ENCODE measurements at regions not wholly inside any gene's neighbourhood (a gene's known extent, or its start where the extent isn't known, plus 50 kb on each side); places are given as distances from the start of the nearest gene placed in this dataset.
"Not testable (repeated sequence)": the region's sequence is repeated elsewhere in the genome, so short reads cannot be mapped to it uniquely, and the experiment has no call there.

- TF ChIP-seq CTCF (IDR thresholded peaks at IDR 0.05; ENCODE audit: insufficient read depth in 1 of 2, low read depth in 1 of 2, low read length in 1 of 2, severe bottlenecking in 1 of 2, unreplicated experiment in 1 of 2) = no peak
- H3K4me1 ChIP-seq = no peaks in the 10 kb centered on the region
- POLR2A ChIA-PET = no interaction called here
Observed at GRCh38 chr7:65453341-65454030, 79.8 kb downstream of the ZNF92 start.

GRCh38 chr7:65454469-65454868 lies 80.8 kb downstream of the ZNF92 start:
- Mint-ChIP-seq H3K9me3 (ENCODE audit: unreplicated experiment) (no peaks in the 10 kb centered on the region), H3K27me3 (ENCODE audit: insufficient read depth, unreplicated experiment) (peaks cover 8% of the 10 kb centered on the region), H3K36me3 (ENCODE audit: insufficient read depth, unreplicated experiment) (no peaks in the 10 kb centered on the region), H3K4me3 (ENCODE audit: unreplicated experiment) (no peak overlapping the region), H3K4me1 (ENCODE audit: low read depth, unreplicated experiment) (no peaks in the 10 kb centered on the region), H3K27ac (ENCODE audit: unreplicated experiment) (no peak overlapping the region)
- TF ChIP-seq CTCF (IDR thresholded peaks at IDR 0.05; ENCODE audit: insufficient read depth in 1 of 2, low read depth in 1 of 2, low read length in 1 of 2, severe bottlenecking in 1 of 2, unreplicated experiment in 1 of 2) = no peak
- H3K9me3 ChIP-seq = no peaks in the 10 kb centered on the region
- no peak for DNase-seq
- POLR2A ChIA-PET = no interaction called here
- no TSS peak for BruUV-seq (replicated peaks)
- CTCF ChIA-PET = no interaction called here
- H3K4me1 ChIP-seq = no peaks in the 10 kb centered on the region
- no peak overlapping the region for H3K4me3 ChIP-seq (ENCODE audit: low read depth, low read length)
- H3K27me3 ChIP-seq (replicated peaks; ENCODE audit: control insufficient read depth, insufficient read depth, low read length) = no peaks in the 10 kb centered on the region; the same call in 1 of the 2 replicates
- intact Hi-C loops (cut with micrococcal nuclease; ENCODE audit: unreplicated experiment) = no loop called here
- no peaks in the 10 kb centered on the region for H3K36me3 ChIP-seq (ENCODE audit: control insufficient read depth, insufficient read depth, low read length)

More at GRCh38 chr7:65453341-65454030, 79.8 kb downstream of the ZNF92 start:
- no peaks in the 10 kb centered on the region for H3K9me3 ChIP-seq
- DNase-seq = no peak
- no peaks in the 10 kb centered on the region for H3K4me1 Mint-ChIP-seq (ENCODE audit: low read depth, unreplicated experiment)
- H3K36me3 ChIP-seq (ENCODE audit: control insufficient read depth, insufficient read depth, low read length) = no peaks in the 10 kb centered on the region
- H3K4me3 Mint-ChIP-seq (ENCODE audit: unreplicated experiment) = no peak overlapping the region
- H3K4me3 ChIP-seq (ENCODE audit: low read depth, low read length) = no peak overlapping the region
- CTCF ChIA-PET = no interaction called here
- intact Hi-C loops (cut with micrococcal nuclease; ENCODE audit: unreplicated experiment) = no loop called here
- H3K9me3 Mint-ChIP-seq (ENCODE audit: unreplicated experiment) = no peaks in the 10 kb centered on the region
- BruUV-seq (replicated peaks) = no TSS peak
- no peaks in the 10 kb centered on the region; the same call in 1 of the 2 replicates for H3K27me3 ChIP-seq (replicated peaks; ENCODE audit: control insufficient read depth, insufficient read depth, low read length)
- no peaks in the 10 kb centered on the region for H3K36me3 Mint-ChIP-seq (ENCODE audit: insufficient read depth, unreplicated experiment)
- peaks cover 8% of the 10 kb centered on the region for H3K27me3 Mint-ChIP-seq (ENCODE audit: insufficient read depth, unreplicated experiment)
- no peak overlapping the region for H3K27ac Mint-ChIP-seq (ENCODE audit: unreplicated experiment)

GRCh38 chr7:65455050-65455449 lies 81.4 kb downstream of the ZNF92 start:
- H3K4me1 ChIP-seq; H3K36me3 ChIP-seq (ENCODE audit: control insufficient read depth, insufficient read depth, low read length); H3K27ac Mint-ChIP-seq (ENCODE audit: unreplicated experiment); POLR2A ChIA-PET; H3K27me3 Mint-ChIP-seq (ENCODE audit: insufficient read depth, unreplicated experiment); H3K9me3 Mint-ChIP-seq (ENCODE audit: unreplicated experiment); H3K27me3 ChIP-seq (replicated peaks; ENCODE audit: control insufficient read depth, insufficient read depth, low read length); intact Hi-C loops (cut with micrococcal nuclease; ENCODE audit: unreplicated experiment); CTCF ChIA-PET; DNase-seq; H3K4me1 Mint-ChIP-seq (ENCODE audit: low read depth, unreplicated experiment); BruUV-seq (replicated peaks); H3K36me3 Mint-ChIP-seq (ENCODE audit: insufficient read depth, unreplicated experiment); H3K9me3 ChIP-seq; H3K4me3 ChIP-seq (ENCODE audit: low read depth, low read length); H3K4me3 Mint-ChIP-seq (ENCODE audit: unreplicated experiment): not testable (repeated sequence)

- no peaks in the 10 kb centered on the region for H3K4me1 Mint-ChIP-seq (ENCODE audit: low read depth, unreplicated experiment)
- no peaks in the 10 kb centered on the region for H3K27me3 ChIP-seq (replicated peaks; ENCODE audit: control insufficient read depth, insufficient read depth, low read length)
- no peak overlapping the region for H3K4me3 ChIP-seq (ENCODE audit: low read depth, low read length)
- ChIA-PET CTCF (no interaction called here), POLR2A (no interaction called here)
- DNase-seq = no peak
- H3K36me3 Mint-ChIP-seq (ENCODE audit: insufficient read depth, unreplicated experiment) = no peaks in the 10 kb centered on the region
- H3K4me1 ChIP-seq = no peaks in the 10 kb centered on the region
- TF ChIP-seq CTCF (IDR thresholded peaks at IDR 0.05; ENCODE audit: insufficient read depth in 1 of 2, low read depth in 1 of 2, low read length in 1 of 2, severe bottlenecking in 1 of 2, unreplicated experiment in 1 of 2) = no peak
- no TSS peak for BruUV-seq (replicated peaks)
- no peak overlapping the region for H3K4me3 Mint-ChIP-seq (ENCODE audit: unreplicated experiment)
- H3K27me3 Mint-ChIP-seq (ENCODE audit: insufficient read depth, unreplicated experiment) = no peaks in the 10 kb centered on the region
- intact Hi-C loops (cut with micrococcal nuclease; ENCODE audit: unreplicated experiment) = no loop called here
- H3K36me3 ChIP-seq (ENCODE audit: control insufficient read depth, insufficient read depth, low read length) = no peaks in the 10 kb centered on the region
- H3K9me3 Mint-ChIP-seq (ENCODE audit: unreplicated experiment) = no peaks in the 10 kb centered on the region
- H3K27ac Mint-ChIP-seq (ENCODE audit: unreplicated experiment) = no peak overlapping the region
- no peaks in the 10 kb centered on the region for H3K9me3 ChIP-seq
Observed at GRCh38 chr7:65457705-65458104, 84.0 kb downstream of the ZNF92 start.

Measured in Caco-2 (cell line).